Endothelial cell of umbilical vein (primary cell): ENCODE measurements at regions not wholly inside any gene's neighbourhood (a gene's known extent, or its start where the extent isn't known, plus 50 kb on each side); places are given as distances from the start of the nearest gene placed in this dataset.

Source experiments
- BruUV-seq: library from RNA; stranded (reverse); fragments of 400-500 nt; replicated peaks from 2 replicates; lab custom pipeline; 2021; lab: Mats Ljungman, UMichigan
- CTCF ChIA-PET: fragments of 300-600, 350-600 bp; sonication (Branson Sonifier 250); formaldehyde crosslinking; loops from one replicate; lab custom pipeline; 2021; ENCODE audit warnings: antibody characterized with exemption, inconsistent platforms; lab: Charles Lee
- POLR2A ChIA-PET: fragments of 300-600, 350-600 bp; sonication (Branson Sonifier 250); formaldehyde crosslinking; loops from one replicate; lab custom pipeline; 2021; ENCODE audit warnings: antibody characterized with exemption, inconsistent platforms; lab: Charles Lee
- DNase-seq: peaks from one replicate; pipeline ENCODE4 v3.0.0-alpha.2; 2011; ENCODE audit warnings: low read depth, low spot score
- FAIRE-seq: peaks from 2 replicates; lab custom pipeline; 2011; peaks lifted over from hg19 to GRCh38; lab: Jason Lieb, UNC
- H2AFZ ChIP-seq: 2 replicates; pipeline ENCODE4 v1.6.0; 2012; ENCODE audit warnings: low read depth, low read length, control low read depth, inconsistent platforms
- H3K27ac ChIP-seq: 2 replicates; pipeline ENCODE4 v1.5.1; 2011; ENCODE audit warnings: low read depth, mild to moderate bottlenecking, control low read depth, low read length, moderate library complexity; ENCODE audit not compliant: insufficient read depth
- H3K27me3 ChIP-seq, 2 experiments: 2 replicates each; pipeline versions ENCODE4 v1.6.0 to v1.6.1; 2011; ENCODE audit warnings: low read length in 2 of 2, mixed read lengths in 1 of 2; ENCODE audit not compliant: control insufficient read depth in 2 of 2, insufficient read depth in 2 of 2
- H3K36me3 ChIP-seq, 2 experiments: 2 replicates in 1 of 2; 3 replicates in 1 of 2; pipeline ENCODE4 v1.5.1; 2011; ENCODE audit warnings: low read length in 2 of 2, mild to moderate bottlenecking in 1 of 2, moderate library complexity in 1 of 2; ENCODE audit not compliant: control insufficient read depth in 2 of 2, insufficient read depth in 2 of 2; ENCODE audit errors: extremely low read depth in 1 of 2
- H3K4me1 ChIP-seq: 3 replicates; pipeline ENCODE4 v1.5.1; 2011; ENCODE audit warnings: mild to moderate bottlenecking, low read length; ENCODE audit not compliant: control insufficient read depth, insufficient read depth; ENCODE audit errors: extremely low read depth
- H3K4me2 ChIP-seq: 2 replicates; pipeline ENCODE4 v1.6.1; 2011; ENCODE audit warnings: low read length, control low read depth, mixed read lengths; ENCODE audit not compliant: insufficient read depth
- H3K4me3 ChIP-seq, 3 experiments: fragments of 200-600 bp in 1 of 3; sonication (generic), shearing (Covaris generic) in 1 of 3; replicated peaks in 1 of 3; 2 replicates each; pipeline ENCODE4 v1.5.1; 2011 to 2016; ENCODE audit warnings: control low read depth in 3 of 3, low read length in 3 of 3, mild to moderate bottlenecking in 2 of 3, inconsistent platforms in 1 of 3, low read depth in 1 of 3, moderate library complexity in 1 of 3; ENCODE audit not compliant: insufficient read depth in 1 of 3
- H3K79me2 ChIP-seq: 2 replicates; pipeline ENCODE4 v1.6.0; 2012; ENCODE audit warnings: low read length, inconsistent platforms; ENCODE audit not compliant: control insufficient read depth, insufficient read depth
- H3K9ac ChIP-seq: replicated peaks from 2 replicates; pipeline ENCODE3; 2011; ENCODE audit warnings: low read length, control low read depth; ENCODE audit not compliant: insufficient read depth; ENCODE audit errors: extremely low read depth
- H3K9me1 ChIP-seq: replicated peaks from 3 replicates; pipeline ENCODE4 v1.6.0; 2011; ENCODE audit warnings: mild to moderate bottlenecking, low read length; ENCODE audit not compliant: control insufficient read depth, insufficient read depth; ENCODE audit errors: extremely low read depth
- H3K9me3 ChIP-seq: replicated peaks from 2 replicates; pipeline ENCODE4 v1.5.1; 2012; ENCODE audit warnings: low read length, inconsistent platforms; ENCODE audit not compliant: control insufficient read depth, insufficient read depth
- H4K20me1 ChIP-seq: replicated peaks from 2 replicates; pipeline ENCODE3; 2011; ENCODE audit warnings: mild to moderate bottlenecking, low read length; ENCODE audit not compliant: control insufficient read depth, insufficient read depth; ENCODE audit errors: extremely low read depth
- EZH2 ChIP-seq: IDR thresholded peaks from 2 replicates; pipeline ENCODE4 v1.6.1; 2012; ENCODE audit warnings: borderline replicate concordance, low read depth, mild to moderate bottlenecking, moderate library complexity, low read length, inconsistent platforms; ENCODE audit not compliant: severe bottlenecking
- FOS ChIP-seq: IDR thresholded peaks from 2 replicates; pipeline ENCODE4 v1.6.1; 2011; ENCODE audit warnings: mild to moderate bottlenecking, low read length, moderate library complexity, borderline replicate concordance; ENCODE audit not compliant: insufficient read depth
- GATA2 ChIP-seq: IDR thresholded peaks from 2 replicates; pipeline ENCODE4 v1.7.0; 2011; ENCODE audit warnings: low read depth, mild to moderate bottlenecking, moderate library complexity, mixed read lengths, low read length; ENCODE audit not compliant: insufficient read length, insufficient read depth
- JUN ChIP-seq: IDR thresholded peaks from 2 replicates; pipeline ENCODE4 v1.6.1; 2011; ENCODE audit warnings: borderline replicate concordance, low read depth; ENCODE audit not compliant: insufficient read length, insufficient read depth
- MYC ChIP-seq: IDR thresholded peaks from one replicate; pipeline ENCODE4 v1.6.1; 2011; ENCODE audit warnings: mild to moderate bottlenecking, low read depth, low read length
- POLR2A ChIP-seq: IDR thresholded peaks from 2 replicates; pipeline ENCODE4 v1.6.1; 2012; ENCODE audit warnings: low read depth, mild to moderate bottlenecking, control low read depth, low read length
- POLR2AphosphoS5 ChIP-seq: IDR thresholded peaks from 2 replicates; pipeline ENCODE4 v1.6.1; 2012; ENCODE audit warnings: low read depth, mild to moderate bottlenecking, control low read depth, low read length, moderate library complexity; ENCODE audit not compliant: insufficient read depth
- dilution Hi-C: fragments of 300-500 bp; cut with MboI; formaldehyde crosslinking; loops from one replicate; pipeline ENCODE4 v1.15.0; 2019; ENCODE audit warnings: low sequenced_read_pairs; ENCODE audit not compliant: extremely low pct_ligation_motif_present
- intact Hi-C: fragments of 100-400 bp; cut with micrococcal nuclease; formaldehyde crosslinking; loops from one replicate; pipeline ENCODE4 v1.10.0; 2022
- TF ChIP-seq, protein P1 (sequence below): IDR thresholded peaks from 2 replicates; pipeline ENCODE4 v1.6.1; 2011; ENCODE audit not compliant: insufficient read depth, insufficient read length
- TF ChIP-seq, protein P2 (sequence below), 2 donors: IDR thresholded peaks; 1 replicate in 1 of 2; 2 replicates in 1 of 2; pipeline ENCODE4 v1.5.1; 2011; ENCODE audit warnings: low read length in 2 of 2, mild to moderate bottlenecking in 2 of 2, moderate library complexity in 2 of 2, control low read depth in 1 of 2, inconsistent platforms in 1 of 2, low read depth in 1 of 2; ENCODE audit not compliant: insufficient read depth in 1 of 2; ENCODE audit errors: extremely low read depth in 1 of 2

DNA sequence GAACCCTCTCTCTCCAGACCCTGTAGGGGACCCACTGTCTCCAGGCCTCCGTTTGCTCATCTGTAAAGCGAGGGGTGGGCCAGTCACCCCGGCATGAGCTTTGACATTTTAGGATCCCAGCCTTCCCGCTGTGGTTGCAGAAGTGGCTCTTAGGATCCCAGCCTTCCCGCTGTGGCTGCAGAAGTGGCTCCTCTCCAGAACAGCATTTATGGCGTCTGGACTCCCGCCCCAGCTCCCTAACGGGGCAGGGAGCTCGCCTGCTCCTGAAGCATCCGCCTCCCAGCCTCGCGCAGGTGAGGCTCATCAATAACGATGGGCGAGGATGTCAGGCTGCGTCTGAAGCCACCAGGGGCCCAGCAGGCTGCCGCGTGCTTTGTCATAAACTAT is 222.3 kb upstream of the TNRC6C start:
- DNase-seq: no peak
- no peak overlapping the region for H3K27ac ChIP-seq
- intact Hi-C loops: no loop called here
- BruUV-seq: no TSS peak
- H4K20me1 ChIP-seq: no peaks in the 10 kb centered on the region
- no peak overlapping the region for H3K9ac ChIP-seq
- H3K4me3 ChIP-seq: no peak overlapping the region
- H3K36me3 ChIP-seq: no peaks in the 10 kb centered on the region
- H2AFZ ChIP-seq: no peak overlapping the region
- CTCF ChIA-PET: no interaction called here
- no peaks in the 10 kb centered on the region for H3K9me1 ChIP-seq
- TF ChIP-seq JUN (no peak), FOS (no peak), GATA2 (no peak), POLR2AphosphoS5 (no peak), MYC (no peak), POLR2A (no peak), EZH2 (no peak)
- TF ChIP-seq, protein P1, sequence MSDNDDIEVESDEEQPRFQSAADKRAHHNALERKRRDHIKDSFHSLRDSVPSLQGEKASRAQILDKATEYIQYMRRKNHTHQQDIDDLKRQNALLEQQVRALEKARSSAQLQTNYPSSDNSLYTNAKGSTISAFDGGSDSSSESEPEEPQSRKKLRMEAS: no peak
- TF ChIP-seq, protein P2, sequence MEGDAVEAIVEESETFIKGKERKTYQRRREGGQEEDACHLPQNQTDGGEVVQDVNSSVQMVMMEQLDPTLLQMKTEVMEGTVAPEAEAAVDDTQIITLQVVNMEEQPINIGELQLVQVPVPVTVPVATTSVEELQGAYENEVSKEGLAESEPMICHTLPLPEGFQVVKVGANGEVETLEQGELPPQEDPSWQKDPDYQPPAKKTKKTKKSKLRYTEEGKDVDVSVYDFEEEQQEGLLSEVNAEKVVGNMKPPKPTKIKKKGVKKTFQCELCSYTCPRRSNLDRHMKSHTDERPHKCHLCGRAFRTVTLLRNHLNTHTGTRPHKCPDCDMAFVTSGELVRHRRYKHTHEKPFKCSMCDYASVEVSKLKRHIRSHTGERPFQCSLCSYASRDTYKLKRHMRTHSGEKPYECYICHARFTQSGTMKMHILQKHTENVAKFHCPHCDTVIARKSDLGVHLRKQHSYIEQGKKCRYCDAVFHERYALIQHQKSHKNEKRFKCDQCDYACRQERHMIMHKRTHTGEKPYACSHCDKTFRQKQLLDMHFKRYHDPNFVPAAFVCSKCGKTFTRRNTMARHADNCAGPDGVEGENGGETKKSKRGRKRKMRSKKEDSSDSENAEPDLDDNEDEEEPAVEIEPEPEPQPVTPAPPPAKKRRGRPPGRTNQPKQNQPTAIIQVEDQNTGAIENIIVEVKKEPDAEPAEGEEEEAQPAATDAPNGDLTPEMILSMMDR (IDR thresholded peaks at IDR 0.05; ENCODE audit: extremely low read depth in 1 of 2, insufficient read depth in 1 of 2, low read depth in 1 of 2, low read length in 2 of 2): no peak
- no peak overlapping the region for H3K4me2 ChIP-seq
- no peaks in the 10 kb centered on the region for H3K9me3 ChIP-seq
- dilution Hi-C loops: no loop called here
- H3K79me2 ChIP-seq: no peaks in the 10 kb centered on the region
- FAIRE-seq: no peak
- POLR2A ChIA-PET: no interaction called here
- H3K27me3 ChIP-seq: peaks cover 9 to 10% of the 10 kb centered on the region in 2 experiments
- H3K4me1 ChIP-seq: no peaks in the 10 kb centered on the region
